Activated B cell treated with CpG ODN at 0.5 μM for 24 hours (primary cell): ENCODE measurements at regions not wholly inside any gene's neighbourhood (a gene's known extent, or its start where the extent isn't known, plus 50 kb on each side); places are given as distances from the start of the nearest gene placed in this dataset.

Experiments used
- ATAC-seq: fragments of 200-7000 bp; cut with Tn5 transposase; one replicate; pipeline ENCODE4 v1.10.0; 2021; ENCODE audit warnings: low read depth, mild to moderate bottlenecking, moderate library complexity
- CTCF ChIA-PET: fragments of 350-600 bp; sonication (Branson Sonifier 250); formaldehyde crosslinking; loops from one replicate; lab custom pipeline; 2021; ENCODE audit warnings: antibody characterized with exemption; lab: Charles Lee
- POLR2A ChIA-PET: fragments of 350-600 bp; sonication (Branson Sonifier 250); formaldehyde crosslinking; loops from one replicate; lab custom pipeline; 2021; ENCODE audit warnings: antibody characterized with exemption; lab: Charles Lee
- DNase-seq: peaks from one replicate; pipeline ENCODE4 v3.0.0; 2022
- H3K27ac Mint-ChIP-seq: one replicate; pipeline ENCODE4 v1.8.0; 2020; ENCODE audit warnings: mixed read lengths
- H3K27me3 Mint-ChIP-seq: one replicate; pipeline ENCODE4 v1.8.0; 2021; ENCODE audit warnings: mixed read lengths
- H3K36me3 Mint-ChIP-seq: one replicate; pipeline ENCODE4 v1.8.0; 2021; ENCODE audit warnings: low read depth, mixed read lengths
- H3K4me1 Mint-ChIP-seq: one replicate; pipeline ENCODE4 v1.8.0; 2021; ENCODE audit warnings: mixed read lengths
- H3K4me3 Mint-ChIP-seq: one replicate; pipeline ENCODE4 v1.8.0; 2020; ENCODE audit warnings: mild to moderate bottlenecking, mixed read lengths
- H3K9me3 Mint-ChIP-seq: one replicate; pipeline ENCODE4 v1.8.0; 2020; ENCODE audit warnings: mixed read lengths
- CTCF ChIP-seq: fragments of 200-600 bp; IDR thresholded peaks from one replicate; pipeline ENCODE4 v1.8.0; 2022; ENCODE audit warnings: antibody characterized with exemption, mild to moderate bottlenecking
- intact Hi-C: fragments of 100-400 bp; cut with micrococcal nuclease; formaldehyde crosslinking; loops from one replicate; pipeline ENCODE4 v1.15.1; 2024

- Mint-ChIP-seq H3K27ac (no peak overlapping the region), H3K9me3 (no peaks in the 10 kb centered on the region), H3K36me3 (no peaks in the 10 kb centered on the region), H3K27me3 (peaks cover 13% of the 10 kb centered on the region), H3K4me3 (no peak overlapping the region), H3K4me1 (no peaks in the 10 kb centered on the region)
- ATAC-seq: no peak
- ChIA-PET POLR2A (no interaction called here), CTCF (no interaction called here)
- DNase-seq: no peak
- no peak for TF ChIP-seq CTCF
- intact Hi-C loops: no loop called here
Observed at GRCh38 chr16:75804368-75804767, 78.1 kb upstream of the CPHXL start.

- no peaks in the 10 kb centered on the region for H3K4me1 Mint-ChIP-seq
Observed at GRCh38 chr16:75805946-75806345, 79.7 kb upstream of the CPHXL start.

GRCh38 chr16:75806487-75806886 lies 80.2 kb upstream of the CPHXL start:
- ATAC-seq (no peak), DNase-seq (no peak)
- ChIA-PET POLR2A (no interaction called here), CTCF (no interaction called here)
- Mint-ChIP-seq H3K36me3 (no peaks in the 10 kb centered on the region), H3K27ac (no peak overlapping the region), H3K4me3 (no peak overlapping the region), H3K9me3 (no peaks in the 10 kb centered on the region), H3K27me3 (peaks cover 9% of the 10 kb centered on the region), H3K4me1 (no peaks in the 10 kb centered on the region)
- TF ChIP-seq CTCF: no peak
- intact Hi-C loops: no loop called here

More at GRCh38 chr16:75805946-75806345, 79.7 kb upstream of the CPHXL start:
- no peak overlapping the region for H3K27ac Mint-ChIP-seq
- ATAC-seq (no peak), DNase-seq (no peak)
- no peak overlapping the region for H3K4me3 Mint-ChIP-seq
- no peaks in the 10 kb centered on the region for H3K36me3 Mint-ChIP-seq
- no peaks in the 10 kb centered on the region for H3K9me3 Mint-ChIP-seq
- ChIA-PET CTCF (no interaction called here), POLR2A (no interaction called here)
- peaks cover 11% of the 10 kb centered on the region for H3K27me3 Mint-ChIP-seq
- no peak for TF ChIP-seq CTCF
- intact Hi-C loops: no loop called here

DNA sequence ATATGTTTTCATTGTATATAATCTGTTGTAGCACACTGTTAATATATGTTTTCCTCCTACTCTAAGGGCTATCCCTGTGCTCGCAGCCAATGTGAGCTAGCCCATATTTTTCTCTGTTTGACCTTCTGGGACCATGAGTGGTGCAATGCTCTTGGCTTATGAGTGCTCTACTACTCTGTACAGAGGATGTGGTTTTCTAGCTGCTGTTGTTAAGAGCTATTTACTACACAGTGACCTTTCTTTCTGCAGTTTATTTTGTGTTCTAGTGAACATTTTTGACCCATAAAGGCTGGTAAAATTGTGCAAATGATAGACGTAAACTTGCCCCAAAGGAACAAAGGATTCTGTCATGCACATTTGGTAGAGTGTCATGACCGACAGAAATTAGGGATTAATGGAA lies 84.1 kb upstream of the CPHXL start:
- no peak for DNase-seq
- Mint-ChIP-seq H3K9me3 (no peaks in the 10 kb centered on the region), H3K27me3 (peaks cover 12% of the 10 kb centered on the region), H3K4me1 (no peaks in the 10 kb centered on the region), H3K27ac (no peak overlapping the region), H3K36me3 (no peaks in the 10 kb centered on the region), H3K4me3 (no peak overlapping the region)
- no peak for TF ChIP-seq CTCF
- ChIA-PET CTCF (no interaction called here), POLR2A (no interaction called here)
- ATAC-seq: no peak
- intact Hi-C loops: no loop called here

DNA sequence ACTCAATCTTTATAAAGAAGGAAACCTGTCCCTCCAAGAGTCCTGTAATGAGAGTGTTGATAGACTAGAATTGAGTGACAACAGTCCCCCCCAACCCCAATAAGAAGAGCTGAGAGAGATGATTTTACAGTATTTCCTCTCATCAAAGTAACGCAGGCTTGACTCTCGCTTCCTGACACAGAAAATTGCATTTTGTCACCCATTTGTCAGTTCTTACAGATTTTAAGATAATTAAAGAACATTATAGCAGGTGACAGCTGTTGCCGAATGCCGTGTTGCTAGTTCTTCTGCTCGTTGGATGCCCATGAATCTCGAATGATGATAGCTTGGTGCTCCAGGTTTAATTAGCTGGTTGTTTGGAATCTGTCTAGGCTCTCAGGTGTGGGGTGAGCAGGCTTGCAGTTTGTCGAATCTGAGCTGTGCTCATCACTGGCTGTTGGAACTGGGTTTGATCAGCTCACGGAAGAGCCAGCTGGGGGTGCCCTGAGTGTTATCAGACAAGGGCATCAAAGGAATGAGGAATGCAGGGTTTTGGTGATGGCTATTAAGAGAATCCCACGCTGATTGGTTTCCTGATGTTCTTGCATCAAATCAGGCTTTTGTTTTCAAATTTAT lies 84.8 kb upstream of the CPHXL start:
- no peak overlapping the region for H3K4me3 Mint-ChIP-seq
- TF ChIP-seq CTCF: no peak
- intact Hi-C loops: no loop called here
- no peak overlapping the region for H3K27ac Mint-ChIP-seq
- H3K27me3 Mint-ChIP-seq: peaks cover 11% of the 10 kb centered on the region
- ChIA-PET CTCF (no interaction called here), POLR2A (no interaction called here)
- H3K9me3 Mint-ChIP-seq: no peaks in the 10 kb centered on the region
- H3K4me1 Mint-ChIP-seq: no peaks in the 10 kb centered on the region
- no peak for ATAC-seq
- no peaks in the 10 kb centered on the region for H3K36me3 Mint-ChIP-seq
- DNase-seq: no peak
